Keratinocyte (primary cell): ENCODE measurements at regions not wholly inside any gene's neighbourhood (a gene's known extent, or its start where the extent isn't known, plus 50 kb on each side); places are given as distances from the start of the nearest gene placed in this dataset.

Source experiments
- DNase-seq: peaks from one replicate; pipeline ENCODE4 v3.0.0-alpha.2; 2011; ENCODE audit warnings: low read depth, missing footprints, low spot score
- FAIRE-seq: peaks from 2 replicates; lab custom pipeline; 2011; peaks lifted over from hg19 to GRCh38; lab: Jason Lieb, UNC
- H2AFZ ChIP-seq: 2 replicates; pipeline ENCODE4 v1.6.0; 2012; ENCODE audit warnings: low read length, control low read depth, inconsistent platforms; ENCODE audit not compliant: control insufficient read depth
- H3K27ac ChIP-seq: 2 replicates; pipeline ENCODE4 v1.5.1; 2011; ENCODE audit warnings: low read length; ENCODE audit not compliant: control insufficient read depth, insufficient read depth
- H3K27me3 ChIP-seq: 3 replicates; pipeline ENCODE4 v1.6.0; 2011; ENCODE audit warnings: low read length; ENCODE audit not compliant: control insufficient read depth, insufficient read depth; ENCODE audit errors: extremely low read depth
- H3K36me3 ChIP-seq, 2 experiments: 2 replicates in 1 of 2; 3 replicates in 1 of 2; pipeline ENCODE4 v1.5.1; 2011; ENCODE audit warnings: low read length in 2 of 2, mild to moderate bottlenecking in 1 of 2; ENCODE audit not compliant: control insufficient read depth in 2 of 2, insufficient read depth in 2 of 2; ENCODE audit errors: extremely low read depth in 1 of 2
- H3K4me1 ChIP-seq: 3 replicates; pipeline ENCODE4 v1.5.1; 2011; ENCODE audit warnings: low read length; ENCODE audit not compliant: control insufficient read depth, insufficient read depth; ENCODE audit errors: extremely low read depth
- H3K4me2 ChIP-seq: 3 replicates; pipeline ENCODE4 v1.6.0; 2011; ENCODE audit warnings: low read depth, low read length; ENCODE audit not compliant: control insufficient read depth, insufficient read depth; ENCODE audit errors: extremely low read depth
- H3K4me3 ChIP-seq, 3 experiments: fragments of 200-600 bp in 1 of 3; sonication (generic) in 1 of 3; 2 replicates in 2 of 3; 3 replicates in 1 of 3; pipeline ENCODE4 v1.5.1; 2011 to 2016; ENCODE audit warnings: low read length in 3 of 3, mild to moderate bottlenecking in 3 of 3, control low read depth in 2 of 3, inconsistent platforms in 1 of 3, low read depth in 1 of 3, mixed read lengths in 1 of 3, mixed run types in 1 of 3, moderate library complexity in 1 of 3; ENCODE audit not compliant: control insufficient read depth in 2 of 3, insufficient read depth in 2 of 3; ENCODE audit errors: extremely low read depth in 1 of 3
- H3K79me2 ChIP-seq: 2 replicates; pipeline ENCODE4 v1.6.0; 2012; ENCODE audit warnings: low read length; ENCODE audit not compliant: control insufficient read depth, insufficient read depth
- H3K9ac ChIP-seq: 3 replicates; pipeline ENCODE4 v1.6.0; 2011; ENCODE audit warnings: low read length; ENCODE audit not compliant: control insufficient read depth, insufficient read depth; ENCODE audit errors: extremely low read depth
- H3K9me1 ChIP-seq: 3 replicates; pipeline ENCODE4 v1.6.0; 2011; ENCODE audit warnings: low read length; ENCODE audit not compliant: control insufficient read depth, insufficient read depth; ENCODE audit errors: extremely low read depth
- H3K9me3 ChIP-seq: 2 replicates; pipeline ENCODE4 v1.5.1; 2012; ENCODE audit warnings: low read depth, low read length; ENCODE audit not compliant: control insufficient read depth
- H4K20me1 ChIP-seq: 3 replicates; pipeline ENCODE4 v1.6.0; 2011; ENCODE audit warnings: low read length; ENCODE audit not compliant: control insufficient read depth, insufficient read depth; ENCODE audit errors: extremely low read depth
- CTCF ChIP-seq, 3 experiments: IDR thresholded peaks in 1 of 3; conservative IDR thresholded peaks in 1 of 3; optimal IDR thresholded peaks in 1 of 3; 2 replicates in 2 of 3; 3 replicates in 1 of 3; pipeline versions ENCODE3 to v1.5.1; 2011; ENCODE audit warnings: low read length in 3 of 3, mild to moderate bottlenecking in 3 of 3, moderate library complexity in 2 of 3, control low read depth in 1 of 3, inconsistent platforms in 1 of 3; ENCODE audit not compliant: insufficient read depth in 2 of 3; ENCODE audit errors: extremely low read depth in 1 of 3
- EZH2 ChIP-seq: IDR thresholded peaks from one replicate; pipeline ENCODE4 v1.6.1; 2012; ENCODE audit warnings: inconsistent platforms, mild to moderate bottlenecking, low read length, moderate library complexity
- dilution Hi-C: fragments of 300-500 bp; cut with MboI; formaldehyde crosslinking; loops from one replicate; pipeline ENCODE4 v1.7.0; 2020; ENCODE audit warnings: low sequenced_read_pairs; ENCODE audit not compliant: extremely low pct_ligation_motif_present

- H3K9ac ChIP-seq, result no peak overlapping the region
- H3K9me3 ChIP-seq, result no peaks in the 10 kb centered on the region
- no peak overlapping the region for H2AFZ ChIP-seq
- TF ChIP-seq CTCF (optimal IDR thresholded peaks at IDR 0.05 in 1 of 3, IDR thresholded peaks at IDR 0.05 in 1 of 3, conservative IDR thresholded peaks at IDR 0.05 in 1 of 3; ENCODE audit: extremely low read depth in 1 of 3, insufficient read depth in 2 of 3, low read length in 3 of 3) (no peak), EZH2 (no peak)
- H3K27me3 ChIP-seq, result no peaks in the 10 kb centered on the region
- H4K20me1 ChIP-seq, result no peaks in the 10 kb centered on the region
- no peak overlapping the region for H3K27ac ChIP-seq
- H3K9me1 ChIP-seq, result no peaks in the 10 kb centered on the region
- no peak overlapping the region for H3K4me3 ChIP-seq
- peaks cover 4% of the 10 kb centered on the region for H3K4me1 ChIP-seq
- no peak for FAIRE-seq
- H3K4me2 ChIP-seq, result no peak overlapping the region
- H3K36me3 ChIP-seq, result no peaks in the 10 kb centered on the region
- H3K79me2 ChIP-seq, result no peaks in the 10 kb centered on the region
- dilution Hi-C loops, result no loop called here
- no peak for DNase-seq
Observed at GRCh38 chr2:7983451-7983850, 698.4 kb upstream of the ID2 start.

GRCh38 chr2:7983912-7984311 is 697.9 kb upstream of the ID2 start:
- Histone ChIP-seq H3K9ac (no peak overlapping the region), H3K36me3 (no peaks in the 10 kb centered on the region), H3K27me3 (no peaks in the 10 kb centered on the region), H3K79me2 (no peaks in the 10 kb centered on the region), H2AFZ (no peak overlapping the region), H3K4me3 (no peak overlapping the region), H3K27ac (no peak overlapping the region), H3K9me1 (no peaks in the 10 kb centered on the region), H3K9me3 (no peaks in the 10 kb centered on the region), H3K4me2 (no peak overlapping the region), H4K20me1 (no peaks in the 10 kb centered on the region), H3K4me1 (peaks cover 4% of the 10 kb centered on the region)
- dilution Hi-C loops, result no loop called here
- TF ChIP-seq CTCF (optimal IDR thresholded peaks at IDR 0.05 in 1 of 3, IDR thresholded peaks at IDR 0.05 in 1 of 3, conservative IDR thresholded peaks at IDR 0.05 in 1 of 3; ENCODE audit: extremely low read depth in 1 of 3, insufficient read depth in 2 of 3, low read length in 3 of 3) (no peak), EZH2 (no peak)
- FAIRE-seq (no peak), DNase-seq (no peak)
